KMS-11 (cell line): ENCODE measurements at regions not wholly inside any gene's neighbourhood (a gene's known extent, or its start where the extent isn't known, plus 50 kb on each side); places are given as distances from the start of the nearest gene placed in this dataset.
"Not testable (repeated sequence)": the region's sequence is repeated elsewhere in the genome, so short reads cannot be mapped to it uniquely, and the experiment has no call there.

Source experiments
- H2AFZ ChIP-seq: fragments of 200-600 bp; sonication (generic); 2 replicates; pipeline ENCODE4 v1.6.1; 2016; ENCODE audit warnings: antibody characterized with exemption, mixed run types, low read depth
- H3K27ac ChIP-seq: fragments of 200-600 bp; sonication (generic); 2 replicates; pipeline ENCODE4 v1.6.1; 2016; ENCODE audit warnings: mild to moderate bottlenecking, mixed run types
- H3K27me3 ChIP-seq: fragments of 200-600 bp; sonication (generic); 2 replicates; pipeline ENCODE4 v1.6.1; 2017; ENCODE audit warnings: mild to moderate bottlenecking, low read depth, mixed run types, moderate library complexity; ENCODE audit not compliant: insufficient read depth
- H3K36me3 ChIP-seq: fragments of 200-600 bp; sonication (generic); 2 replicates; pipeline ENCODE4 v1.6.1; 2017; ENCODE audit warnings: mild to moderate bottlenecking, mixed run types; ENCODE audit not compliant: insufficient read depth
- H3K4me1 ChIP-seq: fragments of 200-600 bp; sonication (generic); 2 replicates; pipeline ENCODE4 v1.6.1; 2016; ENCODE audit warnings: mild to moderate bottlenecking, low read depth, mixed run types; ENCODE audit not compliant: poor library complexity, severe bottlenecking
- H3K4me2 ChIP-seq: fragments of 200-600 bp; sonication (generic); 2 replicates; pipeline ENCODE4 v1.7.0; 2016; ENCODE audit warnings: mild to moderate bottlenecking, mixed run types
- H3K4me3 ChIP-seq: fragments of 200-600 bp; sonication (generic); IDR thresholded peaks from 2 replicates; pipeline ENCODE4 v1.6.1; 2017; ENCODE audit warnings: low read depth, low read length, mixed read lengths; ENCODE audit not compliant: insufficient read depth
- H3K79me2 ChIP-seq: fragments of 200-600 bp; sonication (generic); 2 replicates; pipeline ENCODE4 v1.6.1; 2016; ENCODE audit warnings: low read depth, mixed run types; ENCODE audit not compliant: insufficient read depth
- H3K9ac ChIP-seq: fragments of 200-600 bp; sonication (generic); 2 replicates; pipeline ENCODE4 v1.6.1; 2016; ENCODE audit warnings: mild to moderate bottlenecking, mixed run types
- H4K20me1 ChIP-seq: fragments of 200-600 bp; sonication (generic); 2 replicates; pipeline ENCODE4 v1.6.1; 2016; ENCODE audit warnings: mild to moderate bottlenecking, mixed run types; ENCODE audit not compliant: insufficient read depth
- TF ChIP-seq, protein P1 (sequence below): fragments of 200-600 bp; sonication (generic); conservative IDR thresholded peaks from 2 replicates; pipeline ENCODE4 v1.6.1; 2017; ENCODE audit warnings: low read depth, mild to moderate bottlenecking, antibody characterized with exemption, low read length, moderate library complexity, mixed read lengths

DNA sequence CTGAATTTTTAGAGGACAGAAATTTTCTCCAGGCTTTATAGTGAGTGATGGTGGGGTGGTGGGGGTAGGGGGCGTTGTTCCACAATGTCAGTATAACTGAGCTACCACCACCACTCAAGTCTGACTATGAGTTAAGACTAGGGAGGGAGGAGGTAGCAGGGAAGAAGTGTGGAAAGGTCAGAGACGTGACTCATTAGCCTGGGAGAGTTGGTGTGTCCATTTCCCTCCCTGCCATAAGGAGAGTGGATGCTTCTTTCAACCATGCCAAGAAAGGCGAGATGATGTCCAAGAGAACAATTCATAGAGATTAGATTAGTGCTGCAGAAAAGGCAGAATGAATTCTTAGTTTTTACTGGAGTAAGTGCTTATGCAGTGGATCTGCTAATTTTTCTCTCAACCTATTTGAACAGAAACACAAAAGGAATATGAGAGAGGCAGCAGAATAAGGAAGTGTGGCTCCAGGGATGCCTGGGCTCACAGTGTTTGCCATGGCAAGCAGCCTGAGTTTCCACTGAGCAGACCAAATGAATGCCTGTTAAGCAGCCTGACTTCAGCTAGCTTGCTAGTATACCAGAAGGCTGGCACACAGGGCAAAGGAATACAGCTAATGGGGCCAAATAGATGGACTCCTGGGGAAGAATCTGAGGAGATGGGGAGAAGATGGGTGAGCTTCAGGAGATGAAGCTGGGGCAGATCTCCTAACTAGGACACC, 708.9 kb downstream of the NTRK3 start:
- H3K27ac ChIP-seq = no peak overlapping the region
- no peak overlapping the region for H3K4me3 ChIP-seq
- H3K4me2 ChIP-seq = no peak overlapping the region
- H3K27me3 ChIP-seq = no peaks in the 10 kb centered on the region
- no peaks in the 10 kb centered on the region for H3K79me2 ChIP-seq
- no peaks in the 10 kb centered on the region for H4K20me1 ChIP-seq
- no peaks in the 10 kb centered on the region for H3K36me3 ChIP-seq
- no peaks in the 10 kb centered on the region for H3K4me1 ChIP-seq
- no peak overlapping the region for H3K9ac ChIP-seq
- TF ChIP-seq, protein P1, sequence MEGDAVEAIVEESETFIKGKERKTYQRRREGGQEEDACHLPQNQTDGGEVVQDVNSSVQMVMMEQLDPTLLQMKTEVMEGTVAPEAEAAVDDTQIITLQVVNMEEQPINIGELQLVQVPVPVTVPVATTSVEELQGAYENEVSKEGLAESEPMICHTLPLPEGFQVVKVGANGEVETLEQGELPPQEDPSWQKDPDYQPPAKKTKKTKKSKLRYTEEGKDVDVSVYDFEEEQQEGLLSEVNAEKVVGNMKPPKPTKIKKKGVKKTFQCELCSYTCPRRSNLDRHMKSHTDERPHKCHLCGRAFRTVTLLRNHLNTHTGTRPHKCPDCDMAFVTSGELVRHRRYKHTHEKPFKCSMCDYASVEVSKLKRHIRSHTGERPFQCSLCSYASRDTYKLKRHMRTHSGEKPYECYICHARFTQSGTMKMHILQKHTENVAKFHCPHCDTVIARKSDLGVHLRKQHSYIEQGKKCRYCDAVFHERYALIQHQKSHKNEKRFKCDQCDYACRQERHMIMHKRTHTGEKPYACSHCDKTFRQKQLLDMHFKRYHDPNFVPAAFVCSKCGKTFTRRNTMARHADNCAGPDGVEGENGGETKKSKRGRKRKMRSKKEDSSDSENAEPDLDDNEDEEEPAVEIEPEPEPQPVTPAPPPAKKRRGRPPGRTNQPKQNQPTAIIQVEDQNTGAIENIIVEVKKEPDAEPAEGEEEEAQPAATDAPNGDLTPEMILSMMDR = no peak
- H2AFZ ChIP-seq = no peak overlapping the region

DNA sequence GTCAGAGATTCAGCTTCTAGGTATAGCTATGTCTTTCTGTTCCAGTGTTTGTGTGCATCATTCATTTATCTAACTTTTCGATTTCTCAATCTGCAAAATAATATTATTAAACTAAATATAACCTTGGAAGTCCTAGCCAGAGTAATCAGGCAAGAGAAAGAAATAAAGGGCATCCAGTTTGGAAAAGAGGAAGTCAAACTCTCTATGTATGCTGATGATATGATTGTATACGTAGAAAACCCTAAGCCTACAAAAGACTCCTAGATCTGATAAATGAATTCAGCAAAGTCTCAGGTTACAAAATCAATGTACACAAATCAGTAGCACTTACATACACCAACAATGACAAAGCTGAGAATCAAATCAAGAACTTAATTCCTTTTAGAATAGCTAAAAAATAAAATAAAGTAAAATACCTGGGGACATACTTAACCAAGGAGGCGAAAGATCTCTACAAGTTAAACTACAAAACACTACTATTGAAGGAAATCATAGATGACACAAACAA, 718.2 kb downstream of the NTRK3 start:
- TF ChIP-seq, protein P1 = no peak
- no peaks in the 10 kb centered on the region for H4K20me1 ChIP-seq
- H3K4me3 ChIP-seq = no peak overlapping the region
- H3K9ac ChIP-seq = no peak overlapping the region
- no peaks in the 10 kb centered on the region for H3K36me3 ChIP-seq
- no peak overlapping the region for H3K4me2 ChIP-seq
- H3K27me3 ChIP-seq = no peaks in the 10 kb centered on the region
- H2AFZ ChIP-seq = no peak overlapping the region
- no peaks in the 10 kb centered on the region for H3K79me2 ChIP-seq
- no peak overlapping the region for H3K27ac ChIP-seq
- no peaks in the 10 kb centered on the region for H3K4me1 ChIP-seq

DNA sequence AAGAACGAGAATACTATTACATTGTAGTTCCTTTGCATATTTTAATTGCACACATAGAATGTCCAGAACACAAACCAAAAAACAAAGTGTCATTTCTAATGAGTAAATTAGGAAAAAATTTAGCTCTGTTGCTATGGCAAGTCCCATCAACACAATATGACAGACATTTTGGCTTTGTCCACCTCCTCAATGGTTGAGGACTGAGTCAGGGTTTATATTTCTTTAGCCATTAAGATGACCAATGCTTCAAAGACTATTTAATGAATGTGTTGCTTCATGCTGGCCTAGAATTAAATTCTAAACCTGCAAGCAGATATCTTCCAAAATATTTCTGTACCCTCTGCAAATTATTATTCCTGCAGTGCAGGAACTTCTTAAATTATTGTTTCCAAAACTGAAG, 719.2 kb downstream of the NTRK3 start:
- no peaks in the 10 kb centered on the region for H3K27me3 ChIP-seq
- no peaks in the 10 kb centered on the region for H4K20me1 ChIP-seq
- H3K4me2 ChIP-seq = no peak overlapping the region
- H3K27ac ChIP-seq = no peak overlapping the region
- TF ChIP-seq, protein P1 = no peak
- H2AFZ ChIP-seq = no peak overlapping the region
- H3K79me2 ChIP-seq = no peaks in the 10 kb centered on the region
- no peak overlapping the region for H3K4me3 ChIP-seq
- H3K9ac ChIP-seq = no peak overlapping the region
- no peaks in the 10 kb centered on the region for H3K36me3 ChIP-seq
- H3K4me1 ChIP-seq = no peaks in the 10 kb centered on the region

GRCh38 chr15:87533637-87534036, 722.9 kb downstream of the NTRK3 start:
- H3K79me2 ChIP-seq, H4K20me1 ChIP-seq, H3K4me2 ChIP-seq, H3K9ac ChIP-seq, H3K4me3 ChIP-seq, H2AFZ ChIP-seq, H3K36me3 ChIP-seq, H3K27me3 ChIP-seq, H3K27ac ChIP-seq, H3K4me1 ChIP-seq: not testable (repeated sequence)

DNA sequence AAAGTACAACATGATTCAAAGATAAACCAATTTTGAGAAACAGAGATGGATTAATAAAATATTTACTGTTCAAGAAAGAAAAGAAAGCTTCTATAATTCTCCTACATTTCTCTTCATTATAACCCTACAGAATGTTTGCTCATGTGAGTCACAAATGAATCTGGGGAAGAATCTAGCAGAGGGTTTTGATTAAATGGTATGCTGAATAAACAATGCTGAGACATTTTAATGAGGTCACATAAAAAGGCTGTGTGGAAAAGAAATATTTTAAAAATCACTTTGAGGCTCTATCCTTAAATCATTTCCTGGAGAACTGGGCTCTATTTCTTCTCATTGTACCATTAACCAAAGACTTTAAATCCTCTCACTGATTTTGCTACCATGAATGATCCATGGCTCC, 727.7 kb downstream of the NTRK3 start:
- no peak overlapping the region for H3K9ac ChIP-seq
- H3K27ac ChIP-seq = no peak overlapping the region
- H3K36me3 ChIP-seq = no peaks in the 10 kb centered on the region
- no peaks in the 10 kb centered on the region for H3K79me2 ChIP-seq
- no peaks in the 10 kb centered on the region for H3K4me1 ChIP-seq
- TF ChIP-seq, protein P1 = no peak
- H3K27me3 ChIP-seq = no peaks in the 10 kb centered on the region
- no peak overlapping the region for H3K4me3 ChIP-seq
- no peak overlapping the region for H2AFZ ChIP-seq
- no peak overlapping the region for H3K4me2 ChIP-seq
- H4K20me1 ChIP-seq = no peaks in the 10 kb centered on the region
